Sciatic nerve (tissue), 2 donors: ENCODE measurements at regions not wholly inside any gene's neighbourhood (a gene's known extent, or its start where the extent isn't known, plus 50 kb on each side); places are given as distances from the start of the nearest gene placed in this dataset.

ENCODE experiments used
- ATAC-seq: fragments of 200-7000 bp; cut with Tn5 transposase; one replicate; pipeline ENCODE4 v1.9.1; 2020; ENCODE audit warnings: mild to moderate bottlenecking, moderate library complexity
- DNase-seq: peaks from one replicate; pipeline ENCODE4 v3.0.0-alpha.2; 2020; ENCODE audit warnings: low spot score
- intact Hi-C: fragments of 100-400 bp; cut with DNase I; formaldehyde crosslinking; loops from one replicate; pipeline ENCODE4 v1.14.2; 2022
- donor health status: DM: no; HTN: no; CAD: no.
- donor health status: DM: no; HTN: no; CAD: no.

GRCh38 chrX:9146657-9147056 lies 112.7 kb upstream of the FAM9B start:
- ATAC-seq: no peak
- intact Hi-C loops: no loop called here

GRCh38 chrX:9147086-9147485 lies 113.2 kb upstream of the FAM9B start:
- intact Hi-C loops: no loop called here
- DNase-seq (no peak), ATAC-seq (no peak)

More at GRCh38 chrX:9146657-9147056, 112.7 kb upstream of the FAM9B start:
- DNase-seq: no peak

GRCh38 chrX:9147726-9148125 lies 113.8 kb upstream of the FAM9B start:
- ATAC-seq: peak; percentile 22

GRCh38 chrX:9148615-9149399 lies 114.9 kb upstream of the FAM9B start:
- ATAC-seq (peak; percentile 87), DNase-seq (no peak)
- intact Hi-C loops: no loop called here

More at GRCh38 chrX:9147726-9148125, 113.8 kb upstream of the FAM9B start:
- no peak for DNase-seq
- intact Hi-C loops: no loop called here

- DNase-seq: no peak
- ATAC-seq: no peak
- intact Hi-C loops: no loop called here
Measured at GRCh38 chrX:9149501-9150245, 115.7 kb upstream of the FAM9B start.

- ATAC-seq: no peak
- DNase-seq: no peak
- intact Hi-C loops: no loop called here
Measured at GRCh38 chrX:9151772-9152307, 117.9 kb upstream of the FAM9B start.

- intact Hi-C loops: no loop called here
- no peak for DNase-seq
Measured at GRCh38 chrX:9153300-9153699, 119.4 kb upstream of the FAM9B start.

GRCh38 chrX:9158611-9159010 lies 124.7 kb upstream of the FAM9B start:
- ATAC-seq (no peak), DNase-seq (no peak)
- intact Hi-C loops: no loop called here

More at GRCh38 chrX:9153300-9153699, 119.4 kb upstream of the FAM9B start:
- no peak for ATAC-seq

- ATAC-seq: no peak
- intact Hi-C loops: no loop called here
- no peak for DNase-seq
Measured at GRCh38 chrX:9160698-9161329, 126.9 kb upstream of the FAM9B start.

- ATAC-seq: no peak
- intact Hi-C loops: no loop called here
Measured at GRCh38 chrX:9162698-9163097, 128.8 kb upstream of the FAM9B start.

GRCh38 chrX:9163214-9163709 lies 129.3 kb upstream of the FAM9B start:
- ATAC-seq (no peak), DNase-seq (no peak)
- intact Hi-C loops: no loop called here

More at GRCh38 chrX:9162698-9163097, 128.8 kb upstream of the FAM9B start:
- DNase-seq: no peak

GRCh38 chrX:9164086-9164485 lies 130.2 kb upstream of the FAM9B start:
- intact Hi-C loops: no loop called here
- ATAC-seq: no peak

GRCh38 chrX:9164533-9165426 lies 130.9 kb upstream of the FAM9B start:
- intact Hi-C loops: no loop called here
- no peak for ATAC-seq
- no peak for DNase-seq

More at GRCh38 chrX:9164086-9164485, 130.2 kb upstream of the FAM9B start:
- no peak for DNase-seq

GRCh38 chrX:9166584-9166944 lies 132.6 kb upstream of the FAM9B start:
- no peak for ATAC-seq
- intact Hi-C loops: no loop called here
- DNase-seq: no peak

- DNase-seq (no peak), ATAC-seq (no peak)
- intact Hi-C loops: no loop called here
Measured at GRCh38 chrX:9171841-9172463, 138.0 kb upstream of the FAM9B start.

- ATAC-seq (no peak), DNase-seq (no peak)
- intact Hi-C loops: no loop called here
Measured at GRCh38 chrX:9172464-9172850, 138.5 kb upstream of the FAM9B start.

GRCh38 chrX:9180623-9181022 lies 146.7 kb upstream of the FAM9B start:
- DNase-seq (no peak), ATAC-seq (no peak)
- intact Hi-C loops: no loop called here

GRCh38 chrX:9182041-9182440 lies 148.1 kb upstream of the FAM9B start:
- ATAC-seq (no peak), DNase-seq (no peak)
- intact Hi-C loops: no loop called here
